ENCODE measurements at regions not wholly inside any gene's neighbourhood (a gene's known extent, or its start where the extent isn't known, plus 50 kb on each side); places are given as distances from the start of the nearest gene placed in this dataset.

- Histone ChIP-seq H3K9me3 (ENCODE audit: control insufficient read depth, low read length) (no peaks in the 10 kb centered on the region), H3K36me3 (ENCODE audit: control insufficient read depth in 1 of 2, insufficient read depth in 2 of 2, low read depth in 1 of 2, low read length in 2 of 2) (no peaks in the 10 kb centered on the region), H3K4me1 (ENCODE audit: control insufficient read depth, insufficient read depth, low read depth, low read length) (no peaks in the 10 kb centered on the region), H3K79me1 (replicated peaks; ENCODE audit: low read length, poor library complexity, severe bottlenecking) (no peaks in the 10 kb centered on the region), H3K4me2 (ENCODE audit: low read length, poor library complexity, severe bottlenecking) (no peak overlapping the region), H3K4ac (ENCODE audit: low read depth in 1 of 2, low read length in 2 of 2) (no peak overlapping the region), H4K91ac (ENCODE audit: low read length) (no peak overlapping the region), H2AK5ac (ENCODE audit: low read length, severe bottlenecking) (no peak overlapping the region), H3K18ac (ENCODE audit: low read depth in 1 of 2, low read length in 2 of 2) (peak overlapping the region in 1 of 2 experiments; percentile 18), H2BK12ac (ENCODE audit: low read length in 2 of 2) (peak overlapping the region in 1 of 2 experiments; percentile 38), H3K27me3 (ENCODE audit: control insufficient read depth in 1 of 2, insufficient read depth in 1 of 2, low read length in 2 of 2) (no peaks in the 10 kb centered on the region), H3K14ac (ENCODE audit: low read length in 2 of 2) (no peak overlapping the region), H3K27ac (ENCODE audit: low read length, poor library complexity, severe bottlenecking) (no peak overlapping the region), H4K8ac (ENCODE audit: low read length) (peak overlapping the region; percentile 45), H2BK15ac (ENCODE audit: low read depth, poor library complexity, severe bottlenecking) (no peak overlapping the region), H3K9ac (ENCODE audit: low read length) (no peak overlapping the region), H2BK5ac (ENCODE audit: low read depth, low read length, poor library complexity, severe bottlenecking) (no peak overlapping the region), H2BK120ac (ENCODE audit: low read depth, low read length) (no peak overlapping the region), H2AFZ (ENCODE audit: low read depth, low read length) (no peak overlapping the region), H3K4me3 (ENCODE audit: insufficient read depth in 1 of 2, low read depth in 1 of 2, low read length in 2 of 2) (no peak overlapping the region), H3K23ac (ENCODE audit: low read length in 2 of 2) (no peak overlapping the region)
- WGBS: 94% methylated on average over 6 of the region's 6 CpGs
- no peak for DNase-seq
Observed at GRCh38 chr10:21099291-21100062, 202.4 kb upstream of the NEBL start.

GRCh38 chr10:21097926-21098355 lies 200.8 kb upstream of the NEBL start:
- no peaks in the 10 kb centered on the region for H3K9me3 ChIP-seq (ENCODE audit: control insufficient read depth, low read length)
- H2BK15ac ChIP-seq (ENCODE audit: low read depth, poor library complexity, severe bottlenecking): no peak overlapping the region
- no peak overlapping the region for H3K4me2 ChIP-seq (ENCODE audit: low read length, poor library complexity, severe bottlenecking)
- WGBS: 96% methylated on average over 5 of the region's 5 CpGs
- peak overlapping the region; percentile 23 for H3K9ac ChIP-seq (ENCODE audit: low read length)
- H3K4ac ChIP-seq (ENCODE audit: low read depth in 1 of 2, low read length in 2 of 2): no peak overlapping the region
- H3K27me3 ChIP-seq (ENCODE audit: control insufficient read depth in 1 of 2, insufficient read depth in 1 of 2, low read length in 2 of 2): no peaks in the 10 kb centered on the region
- no peak overlapping the region for H2BK120ac ChIP-seq (ENCODE audit: low read depth, low read length)
- no peak overlapping the region for H2AFZ ChIP-seq (ENCODE audit: low read depth, low read length)
- no peak overlapping the region for H2BK5ac ChIP-seq (ENCODE audit: low read depth, low read length, poor library complexity, severe bottlenecking)
- DNase-seq: no peak
- peak overlapping the region in 1 of 2 experiments; percentile 90 for H3K14ac ChIP-seq (ENCODE audit: low read length in 2 of 2)
- H3K79me1 ChIP-seq (replicated peaks; ENCODE audit: low read length, poor library complexity, severe bottlenecking): no peaks in the 10 kb centered on the region
- no peaks in the 10 kb centered on the region for H3K36me3 ChIP-seq (ENCODE audit: control insufficient read depth in 1 of 2, insufficient read depth in 2 of 2, low read depth in 1 of 2, low read length in 2 of 2)
- peak overlapping the region in 1 of 2 experiments; percentile 68 for H3K18ac ChIP-seq (ENCODE audit: low read depth in 1 of 2, low read length in 2 of 2)
- no peak overlapping the region for H3K4me3 ChIP-seq (ENCODE audit: insufficient read depth in 1 of 2, low read depth in 1 of 2, low read length in 2 of 2)
- no peaks in the 10 kb centered on the region for H3K4me1 ChIP-seq (ENCODE audit: control insufficient read depth, insufficient read depth, low read depth, low read length)
- H3K23ac ChIP-seq (ENCODE audit: low read length in 2 of 2): no peak overlapping the region
- H2AK5ac ChIP-seq (ENCODE audit: low read length, severe bottlenecking): no peak overlapping the region
- no peak overlapping the region for H4K91ac ChIP-seq (ENCODE audit: low read length)
- H4K8ac ChIP-seq (ENCODE audit: low read length): no peak overlapping the region
- H3K27ac ChIP-seq (ENCODE audit: low read length, poor library complexity, severe bottlenecking): no peak overlapping the region
- peak overlapping the region in 1 of 2 experiments; percentile 76 for H2BK12ac ChIP-seq (ENCODE audit: low read length in 2 of 2)

GRCh38 chr10:21095494-21096055 lies 198.5 kb upstream of the NEBL start:
- Histone ChIP-seq H3K9me3 (ENCODE audit: control insufficient read depth, low read length) (no peaks in the 10 kb centered on the region), H3K27ac (ENCODE audit: low read length, poor library complexity, severe bottlenecking) (no peak overlapping the region), H3K27me3 (ENCODE audit: control insufficient read depth in 1 of 2, insufficient read depth in 1 of 2, low read length in 2 of 2) (no peaks in the 10 kb centered on the region), H2BK120ac (ENCODE audit: low read depth, low read length) (no peak overlapping the region), H2AFZ (ENCODE audit: low read depth, low read length) (no peak overlapping the region), H2BK5ac (ENCODE audit: low read depth, low read length, poor library complexity, severe bottlenecking) (no peak overlapping the region), H2BK12ac (ENCODE audit: low read length in 2 of 2) (no peak overlapping the region), H3K14ac (ENCODE audit: low read length in 2 of 2) (no peak overlapping the region), H4K91ac (ENCODE audit: low read length) (no peak overlapping the region), H3K18ac (ENCODE audit: low read depth in 1 of 2, low read length in 2 of 2) (no peak overlapping the region), H3K36me3 (ENCODE audit: control insufficient read depth in 1 of 2, insufficient read depth in 2 of 2, low read depth in 1 of 2, low read length in 2 of 2) (no peaks in the 10 kb centered on the region), H2AK5ac (ENCODE audit: low read length, severe bottlenecking) (no peak overlapping the region), H3K79me1 (replicated peaks; ENCODE audit: low read length, poor library complexity, severe bottlenecking) (no peaks in the 10 kb centered on the region), H3K23ac (ENCODE audit: low read length in 2 of 2) (no peak overlapping the region), H2BK15ac (ENCODE audit: low read depth, poor library complexity, severe bottlenecking) (no peak overlapping the region), H3K4me3 (ENCODE audit: insufficient read depth in 1 of 2, low read depth in 1 of 2, low read length in 2 of 2) (no peak overlapping the region), H3K4me2 (ENCODE audit: low read length, poor library complexity, severe bottlenecking) (no peak overlapping the region), H3K9ac (ENCODE audit: low read length) (no peak overlapping the region), H3K4ac (ENCODE audit: low read depth in 1 of 2, low read length in 2 of 2) (no peak overlapping the region), H4K8ac (ENCODE audit: low read length) (no peak overlapping the region), H3K4me1 (ENCODE audit: control insufficient read depth, insufficient read depth, low read depth, low read length) (no peaks in the 10 kb centered on the region)
- DNase-seq: no peak
- WGBS: 100% methylated on average over 1 of the region's 3 CpGs

- Histone ChIP-seq H3K36me3 (ENCODE audit: control insufficient read depth in 1 of 2, insufficient read depth in 2 of 2, low read depth in 1 of 2, low read length in 2 of 2) (no peaks in the 10 kb centered on the region), H4K8ac (ENCODE audit: low read length) (no peak overlapping the region), H3K4ac (ENCODE audit: low read depth in 1 of 2, low read length in 2 of 2) (no peak overlapping the region), H3K23ac (ENCODE audit: low read length in 2 of 2) (no peak overlapping the region), H2BK15ac (ENCODE audit: low read depth, poor library complexity, severe bottlenecking) (no peak overlapping the region), H3K18ac (ENCODE audit: low read depth in 1 of 2, low read length in 2 of 2) (no peak overlapping the region), H3K4me1 (ENCODE audit: control insufficient read depth, insufficient read depth, low read depth, low read length) (no peaks in the 10 kb centered on the region), H3K9ac (ENCODE audit: low read length) (no peak overlapping the region), H3K4me2 (ENCODE audit: low read length, poor library complexity, severe bottlenecking) (no peak overlapping the region), H2AFZ (ENCODE audit: low read depth, low read length) (no peak overlapping the region), H3K14ac (ENCODE audit: low read length in 2 of 2) (no peak overlapping the region), H2BK12ac (ENCODE audit: low read length in 2 of 2) (no peak overlapping the region), H3K27ac (ENCODE audit: low read length, poor library complexity, severe bottlenecking) (no peak overlapping the region), H2BK120ac (ENCODE audit: low read depth, low read length) (no peak overlapping the region), H3K9me3 (ENCODE audit: control insufficient read depth, low read length) (no peaks in the 10 kb centered on the region), H3K4me3 (ENCODE audit: insufficient read depth in 1 of 2, low read depth in 1 of 2, low read length in 2 of 2) (no peak overlapping the region), H2AK5ac (ENCODE audit: low read length, severe bottlenecking) (no peak overlapping the region), H3K79me1 (replicated peaks; ENCODE audit: low read length, poor library complexity, severe bottlenecking) (no peaks in the 10 kb centered on the region), H2BK5ac (ENCODE audit: low read depth, low read length, poor library complexity, severe bottlenecking) (no peak overlapping the region), H3K27me3 (ENCODE audit: control insufficient read depth in 1 of 2, insufficient read depth in 1 of 2, low read length in 2 of 2) (no peaks in the 10 kb centered on the region), H4K91ac (ENCODE audit: low read length) (no peak overlapping the region)
- 86% methylated on average over 2 of the region's 3 CpGs for WGBS
- no peak for DNase-seq
Observed at GRCh38 chr10:21095073-21095472, 198.0 kb upstream of the NEBL start.
